HG02678 (cell line): ENCODE measurements at regions not wholly inside any gene's neighbourhood (a gene's known extent, or its start where the extent isn't known, plus 50 kb on each side); places are given as distances from the start of the nearest gene placed in this dataset.

ENCODE experiments used
- ATAC-seq: cut with Tn5 transposase; IDR thresholded peaks from one replicate; pipeline ENCODE4 v1.9.1; 2021; ENCODE audit warnings: mild to moderate bottlenecking, moderate library complexity; ENCODE audit not compliant: unreplicated experiment

- no peak for ATAC-seq
Observed at GRCh38 chr2:23238011-23238657, 146.8 kb upstream of the KLHL29 start.

DNA sequence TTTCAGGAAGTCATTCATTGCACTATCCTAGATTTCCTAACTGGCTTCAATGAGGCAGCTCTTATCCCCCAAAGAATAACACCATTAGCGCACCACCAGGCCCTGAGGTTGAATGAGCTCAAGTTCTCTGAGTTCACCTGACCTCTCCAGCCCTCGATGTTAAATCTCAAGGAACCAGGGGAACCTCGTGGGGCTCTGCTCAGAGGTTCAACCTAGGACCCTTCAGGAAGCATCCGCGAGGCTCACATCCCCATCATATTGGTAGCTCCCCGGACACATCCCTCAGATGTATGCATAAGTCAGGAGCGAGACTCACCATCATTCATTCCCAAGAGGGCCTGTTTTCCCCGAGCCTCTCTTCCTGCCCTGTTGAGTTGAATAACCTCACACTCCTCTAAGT lies 145.6 kb upstream of the KLHL29 start:
- no peak for ATAC-seq

GRCh38 chr2:23241121-23241520 lies 143.9 kb upstream of the KLHL29 start:
- ATAC-seq = no peak

GRCh38 chr2:23241611-23242245 lies 143.3 kb upstream of the KLHL29 start:
- no peak for ATAC-seq

DNA sequence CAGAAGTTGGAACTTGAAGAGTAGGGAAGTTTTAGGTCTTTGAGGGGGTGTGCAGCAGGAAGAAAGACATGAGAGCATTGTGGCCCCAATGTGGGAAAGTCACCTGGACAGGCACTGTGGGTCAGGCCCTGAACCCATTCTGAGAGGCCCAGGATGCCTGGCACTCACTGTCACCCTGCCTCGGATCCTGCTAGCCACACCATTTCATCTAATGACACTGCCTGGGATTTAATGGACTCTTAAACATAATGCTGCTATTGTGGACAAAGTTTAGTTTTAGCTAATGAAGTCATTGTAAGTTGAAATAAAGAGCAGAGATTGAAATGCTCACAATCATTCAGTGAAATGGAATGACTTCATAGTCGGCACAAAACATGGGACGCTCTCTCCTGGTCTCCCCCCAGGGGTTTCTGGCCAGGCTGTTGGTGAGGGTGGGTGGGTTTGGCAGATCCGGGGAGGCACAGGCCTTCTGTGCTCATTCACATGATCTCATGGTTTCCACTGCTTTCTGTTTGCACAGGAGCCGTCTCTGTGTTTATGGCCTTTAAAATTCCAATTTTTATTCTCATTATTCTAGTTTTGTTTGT lies 141.8 kb upstream of the KLHL29 start:
- no peak for ATAC-seq

DNA sequence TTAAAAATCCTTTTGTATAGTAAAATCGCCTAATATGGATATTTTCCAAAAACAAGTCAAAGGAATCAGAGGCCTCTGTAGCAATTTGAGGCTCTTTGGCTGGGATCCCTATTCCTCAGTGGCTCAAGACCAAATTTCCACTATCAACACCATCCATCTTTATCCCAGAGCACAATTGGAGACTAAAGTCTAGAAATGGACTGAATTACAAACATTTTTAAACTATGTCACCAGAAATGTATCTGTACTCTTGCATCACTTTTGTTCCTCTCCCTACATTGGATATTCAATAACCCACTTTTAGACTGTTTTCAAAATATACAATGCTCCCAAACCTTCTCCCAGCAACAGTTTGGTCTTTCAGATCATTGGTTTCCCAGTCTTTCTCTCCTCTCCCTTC lies 140.4 kb upstream of the KLHL29 start:
- no peak for ATAC-seq

DNA sequence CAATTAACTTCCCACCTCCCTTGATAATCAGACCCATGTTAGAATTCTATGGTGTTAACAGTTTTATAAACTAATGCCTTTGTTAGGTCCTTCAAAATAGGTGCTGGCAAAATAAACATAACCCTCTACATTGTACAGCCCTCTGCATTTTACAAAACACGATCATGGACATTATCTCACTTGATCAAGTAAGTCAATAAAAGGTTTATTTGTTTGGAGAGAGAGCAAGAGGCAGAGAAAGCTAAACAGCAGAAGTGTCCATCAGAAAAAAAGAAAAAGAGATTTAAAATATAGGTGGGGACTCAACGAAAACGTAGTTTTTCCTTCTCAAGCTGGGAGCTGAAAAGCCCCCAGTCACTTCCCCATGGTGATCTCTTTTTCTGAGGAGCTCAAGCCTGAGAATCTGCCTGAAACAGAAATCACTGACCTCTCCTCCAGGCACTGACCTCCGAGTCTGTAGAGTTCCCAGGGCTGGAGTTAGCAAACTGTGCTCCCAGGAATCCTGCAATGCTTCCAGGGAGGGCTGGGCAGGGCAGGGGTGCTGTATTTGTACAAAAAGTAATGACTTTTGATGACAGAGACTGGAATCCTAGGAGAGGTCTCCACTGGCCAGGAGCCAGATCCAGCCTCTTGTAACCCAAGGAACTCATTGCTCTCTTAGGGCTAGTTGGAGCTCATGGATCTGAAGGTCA lies 137.8 kb upstream of the KLHL29 start:
- ATAC-seq = no peak

DNA sequence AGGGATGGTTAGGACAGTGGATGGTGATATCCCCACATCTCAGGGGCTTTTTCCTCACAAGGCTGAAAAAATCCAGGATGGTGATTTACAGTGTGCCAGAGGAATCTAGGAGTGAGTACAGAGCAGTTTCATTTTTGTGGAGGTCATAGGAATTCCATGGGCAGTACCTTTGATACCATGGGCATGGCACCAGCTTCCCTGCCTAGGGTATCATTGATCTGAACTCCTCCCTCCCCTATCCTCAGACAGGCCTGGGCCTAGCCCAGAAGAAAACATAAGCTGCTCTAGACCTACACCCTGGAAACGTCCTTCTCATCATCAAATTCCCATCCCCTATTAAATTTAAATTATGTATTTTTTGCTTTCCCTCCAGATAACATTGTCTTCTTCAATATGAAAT lies 136.3 kb upstream of the KLHL29 start:
- no peak for ATAC-seq

DNA sequence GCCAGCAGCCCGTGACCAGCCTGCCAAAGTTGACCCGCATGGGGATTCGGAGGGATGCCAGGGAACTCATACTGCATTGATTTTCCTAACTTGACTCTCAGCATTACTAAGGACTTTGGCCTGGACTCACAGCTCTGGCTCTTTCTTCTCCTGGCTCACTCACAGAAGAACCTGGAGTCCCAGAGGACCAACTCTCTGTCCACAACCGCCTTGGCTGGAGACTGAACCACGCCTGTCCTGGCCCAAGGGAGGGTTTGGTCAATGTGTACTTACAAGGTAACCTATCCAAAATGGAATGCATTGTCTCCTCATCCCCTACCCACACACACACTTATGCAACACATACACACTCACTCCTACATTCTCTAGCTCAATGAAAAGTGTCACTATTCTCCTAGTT lies 135.6 kb upstream of the KLHL29 start:
- no peak for ATAC-seq

DNA sequence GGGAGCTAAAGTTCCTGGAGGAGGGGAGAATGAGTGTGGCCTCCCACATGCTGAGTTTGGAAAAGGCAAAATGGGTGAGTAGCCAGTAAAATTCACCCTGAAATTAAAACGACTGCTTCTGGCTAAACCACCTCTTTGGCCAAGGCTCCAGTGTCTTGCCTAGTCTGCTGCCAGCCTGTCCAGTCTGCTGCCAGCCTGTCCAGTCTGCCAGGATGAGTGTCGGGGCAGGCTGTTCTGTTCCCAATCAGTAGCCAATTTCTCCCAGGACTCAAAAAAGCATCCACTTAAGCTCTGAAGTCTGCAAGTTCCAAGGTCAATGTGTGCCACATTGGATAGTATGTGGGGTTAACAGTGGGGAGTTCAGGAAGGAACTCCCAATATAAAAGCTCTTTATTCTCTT lies 134.6 kb upstream of the KLHL29 start:
- ATAC-seq = no peak

- no peak for ATAC-seq
Observed at GRCh38 chr2:23256643-23257042, 128.3 kb upstream of the KLHL29 start.

DNA sequence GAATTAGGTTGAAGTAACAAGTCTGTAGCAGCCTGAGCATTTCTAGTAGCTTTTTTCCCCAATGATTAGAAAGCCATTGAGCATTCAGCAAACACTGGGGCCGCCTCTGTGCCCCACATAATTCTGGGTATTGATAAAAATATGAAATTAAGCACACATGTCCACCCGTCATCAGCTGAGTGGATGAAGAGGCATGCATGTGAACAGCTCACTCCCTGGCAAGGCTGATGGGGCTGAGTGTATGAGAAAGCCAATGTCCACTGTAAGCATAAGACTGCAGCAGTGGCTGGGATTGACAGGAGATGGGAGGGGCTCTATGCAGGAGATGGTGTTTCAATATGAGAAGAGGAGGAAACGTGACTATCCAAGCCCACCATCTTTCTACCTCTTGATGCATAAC lies 124.4 kb upstream of the KLHL29 start:
- no peak for ATAC-seq

GRCh38 chr2:23268467-23269263 lies 116.3 kb upstream of the KLHL29 start:
- ATAC-seq = no peak

DNA sequence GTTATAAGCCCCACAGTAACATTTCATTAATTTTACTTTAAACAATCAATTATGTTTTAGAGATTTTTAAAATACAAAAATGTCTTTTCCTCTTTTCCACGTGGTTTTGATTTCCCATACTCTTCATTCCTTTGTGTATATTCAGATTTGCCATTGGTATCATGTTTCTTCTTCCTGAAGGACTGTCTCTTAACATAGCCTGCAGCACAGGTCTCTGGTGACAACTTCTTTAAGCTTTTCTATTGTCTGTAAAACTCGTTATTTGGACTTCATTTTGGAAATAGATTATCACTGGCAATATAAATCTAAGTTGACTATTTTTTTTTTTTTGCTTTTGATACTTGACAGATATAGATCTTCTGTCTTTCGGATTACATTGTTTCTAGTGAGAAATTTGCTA lies 115.2 kb upstream of the KLHL29 start:
- ATAC-seq = no peak

GRCh38 chr2:23270810-23271209 lies 114.2 kb upstream of the KLHL29 start:
- ATAC-seq = no peak

DNA sequence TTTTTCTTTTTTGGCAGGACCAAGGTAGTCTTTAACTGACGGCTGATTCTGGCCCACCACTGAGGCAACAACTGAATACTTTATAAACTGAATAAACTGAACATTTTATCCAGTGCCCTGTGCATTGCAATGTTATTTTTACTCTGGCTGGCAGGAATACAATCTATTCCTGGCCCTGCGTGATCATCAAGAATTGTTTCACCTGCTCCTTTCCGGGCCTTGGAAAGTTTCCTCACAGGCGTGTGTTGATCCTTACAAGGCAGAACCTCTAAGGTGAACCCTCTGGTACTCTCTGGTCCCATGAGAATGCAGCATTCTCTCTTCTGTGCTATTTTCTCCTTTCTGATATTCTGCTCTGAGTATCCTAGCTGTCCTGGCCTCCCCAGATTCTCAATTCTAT lies 113.7 kb upstream of the KLHL29 start:
- ATAC-seq = no peak

DNA sequence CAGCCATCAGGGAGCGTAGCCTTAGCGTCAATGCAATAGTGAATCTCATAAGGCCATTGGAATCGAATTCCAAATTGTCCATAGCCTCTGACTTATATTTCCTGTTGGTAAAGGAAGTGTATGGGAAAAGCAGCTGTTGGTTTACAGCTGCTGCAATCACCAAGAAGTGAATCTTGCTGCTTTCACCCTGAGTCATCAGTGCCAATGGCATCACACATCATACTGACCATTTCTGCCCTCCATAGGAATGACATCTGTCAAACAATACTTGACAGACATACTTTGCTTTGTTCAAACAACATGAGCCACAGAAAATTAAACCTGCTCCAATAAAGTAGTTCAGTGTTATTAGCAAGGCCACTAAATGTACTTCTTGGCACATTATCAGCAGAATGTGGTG lies 111.2 kb upstream of the KLHL29 start:
- ATAC-seq = no peak

GRCh38 chr2:23280401-23280800 lies 104.6 kb upstream of the KLHL29 start:
- ATAC-seq = no peak

GRCh38 chr2:23283653-23284052 lies 101.3 kb upstream of the KLHL29 start:
- no peak for ATAC-seq

DNA sequence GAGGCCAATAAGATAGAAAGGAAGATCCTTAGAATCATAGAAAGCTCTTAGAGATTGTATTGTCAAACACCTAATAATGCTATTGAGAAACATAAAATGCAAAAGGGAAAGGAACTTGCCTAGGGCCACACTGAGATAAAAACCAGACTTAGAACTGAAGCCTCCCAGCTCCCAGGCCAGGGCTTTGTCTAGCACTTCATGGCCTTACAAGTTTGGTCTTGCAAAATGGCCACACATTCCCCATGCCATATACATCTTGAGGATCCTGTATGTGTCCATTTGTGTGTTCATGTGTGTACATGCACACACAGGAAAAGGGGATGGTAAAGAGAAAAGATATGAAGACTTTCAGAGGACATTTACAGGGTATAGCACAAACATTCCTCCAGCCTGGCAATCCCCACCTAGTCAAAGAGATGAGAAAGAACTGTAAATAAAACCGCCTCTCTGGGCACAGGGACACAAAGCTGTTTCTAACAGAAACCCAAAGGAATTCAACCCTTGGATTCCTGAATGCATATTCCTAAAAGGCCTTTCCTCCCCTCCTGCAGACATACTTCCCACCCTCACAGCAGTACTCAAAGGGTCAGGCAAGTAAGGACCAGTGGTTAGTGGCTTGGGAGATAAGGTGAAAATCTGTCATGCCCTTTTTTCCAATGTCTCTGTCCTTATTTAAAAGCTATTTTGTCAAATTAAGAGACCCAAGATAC lies 99.7 kb upstream of the KLHL29 start:
- no peak for ATAC-seq
